ENCODE measurements at regions not wholly inside any gene's neighbourhood (a gene's known extent, or its start where the extent isn't known, plus 50 kb on each side); places are given as distances from the start of the nearest gene placed in this dataset.

GRCh38 chr7:131238347-131238931, 89.2 kb upstream of the MKLN1 start:
- TF ChIP-seq POLR2A (IDR thresholded peaks at IDR 0.05; ENCODE audit: low read depth, low read length) (no peak), MAX (IDR thresholded peaks at IDR 0.05; ENCODE audit: insufficient read depth, insufficient read length) (no peak), POLR2AphosphoS5 (IDR thresholded peaks at IDR 0.05; ENCODE audit: insufficient read depth, low read depth, low read length) (peak; percentile 55), JUN (IDR thresholded peaks at IDR 0.05; ENCODE audit: borderline replicate concordance, insufficient read depth, insufficient read length, low read depth) (peak; percentile 63), EZH2 (IDR thresholded peaks at IDR 0.05; ENCODE audit: borderline replicate concordance, low read depth, low read length, severe bottlenecking) (no peak)
- TF ChIP-seq, protein P1, sequence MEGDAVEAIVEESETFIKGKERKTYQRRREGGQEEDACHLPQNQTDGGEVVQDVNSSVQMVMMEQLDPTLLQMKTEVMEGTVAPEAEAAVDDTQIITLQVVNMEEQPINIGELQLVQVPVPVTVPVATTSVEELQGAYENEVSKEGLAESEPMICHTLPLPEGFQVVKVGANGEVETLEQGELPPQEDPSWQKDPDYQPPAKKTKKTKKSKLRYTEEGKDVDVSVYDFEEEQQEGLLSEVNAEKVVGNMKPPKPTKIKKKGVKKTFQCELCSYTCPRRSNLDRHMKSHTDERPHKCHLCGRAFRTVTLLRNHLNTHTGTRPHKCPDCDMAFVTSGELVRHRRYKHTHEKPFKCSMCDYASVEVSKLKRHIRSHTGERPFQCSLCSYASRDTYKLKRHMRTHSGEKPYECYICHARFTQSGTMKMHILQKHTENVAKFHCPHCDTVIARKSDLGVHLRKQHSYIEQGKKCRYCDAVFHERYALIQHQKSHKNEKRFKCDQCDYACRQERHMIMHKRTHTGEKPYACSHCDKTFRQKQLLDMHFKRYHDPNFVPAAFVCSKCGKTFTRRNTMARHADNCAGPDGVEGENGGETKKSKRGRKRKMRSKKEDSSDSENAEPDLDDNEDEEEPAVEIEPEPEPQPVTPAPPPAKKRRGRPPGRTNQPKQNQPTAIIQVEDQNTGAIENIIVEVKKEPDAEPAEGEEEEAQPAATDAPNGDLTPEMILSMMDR (IDR thresholded peaks at IDR 0.05; ENCODE audit: extremely low read depth in 1 of 2, insufficient read depth in 1 of 2, low read depth in 1 of 2, low read length in 2 of 2) = no peak
